GM21367 (cell line): ENCODE measurements at regions not wholly inside any gene's neighbourhood (a gene's known extent, or its start where the extent isn't known, plus 50 kb on each side); places are given as distances from the start of the nearest gene placed in this dataset.

Experiments used
- ATAC-seq: cut with Tn5 transposase; IDR thresholded peaks from one replicate; pipeline ENCODE4 v1.9.1; 2021; ENCODE audit not compliant: unreplicated experiment

DNA sequence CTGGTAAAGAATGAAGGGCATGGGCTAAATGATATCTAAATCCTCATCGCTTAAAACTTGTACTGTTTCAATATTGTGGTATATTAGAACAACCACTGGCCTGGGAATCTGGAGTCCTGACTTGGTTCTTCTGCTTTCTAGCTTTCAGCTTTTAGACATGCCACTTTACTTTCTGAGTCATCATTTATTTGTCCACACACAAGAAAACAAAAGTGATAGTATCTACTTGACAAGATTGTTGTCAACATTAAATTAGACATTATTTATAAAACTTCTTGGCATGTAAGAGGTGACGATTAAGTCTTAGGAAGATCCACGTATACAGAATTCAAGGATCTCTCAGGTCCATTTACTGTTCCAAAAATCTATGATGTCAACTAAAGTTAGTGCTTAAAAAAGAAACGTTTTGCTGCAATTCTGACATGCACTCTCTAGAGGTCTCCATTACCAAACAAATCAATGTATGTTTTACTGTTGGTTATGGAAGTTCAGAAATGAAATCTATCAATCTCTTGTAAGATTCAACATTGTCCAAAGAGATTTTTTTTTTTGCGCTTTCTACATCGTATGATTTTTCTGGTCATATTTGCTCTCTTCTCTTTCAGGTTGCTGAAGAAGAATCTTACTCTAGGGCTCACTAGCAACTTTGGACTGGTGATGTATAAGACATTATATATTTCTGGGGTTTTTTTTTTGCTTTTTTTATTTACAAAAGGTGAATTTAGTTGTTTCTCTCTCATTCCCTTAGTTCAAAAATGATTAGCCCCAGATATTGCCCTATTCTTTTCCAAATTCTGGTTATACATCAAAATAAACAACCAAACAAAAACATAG is 53.6 kb upstream of the DYNC1I1 start:
- ATAC-seq = no peak

GRCh38 chr7:95716357-95717122 is 55.8 kb upstream of the DYNC1I1 start:
- ATAC-seq = no peak

DNA sequence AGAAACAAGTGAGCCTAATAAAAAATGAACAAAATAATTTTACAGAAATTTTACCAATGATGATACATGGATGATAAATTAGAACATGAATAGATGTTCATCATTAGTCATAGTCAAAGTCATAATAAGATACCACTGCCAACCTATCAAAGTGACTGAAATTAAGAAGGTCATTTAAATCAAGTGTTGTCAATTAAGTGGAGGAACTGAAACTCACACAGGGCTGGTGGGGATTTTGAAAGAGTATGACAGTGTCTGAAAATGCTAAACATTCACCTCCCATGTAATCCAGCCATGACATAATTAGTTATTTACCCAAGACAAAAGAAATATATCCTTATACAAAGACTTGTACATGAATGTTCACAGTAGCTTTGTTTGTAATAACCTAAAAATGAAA is 57.1 kb upstream of the DYNC1I1 start:
- ATAC-seq = peak; percentile 89

GRCh38 chr7:95710711-95711110 is 61.6 kb upstream of the DYNC1I1 start:
- ATAC-seq = no peak

DNA sequence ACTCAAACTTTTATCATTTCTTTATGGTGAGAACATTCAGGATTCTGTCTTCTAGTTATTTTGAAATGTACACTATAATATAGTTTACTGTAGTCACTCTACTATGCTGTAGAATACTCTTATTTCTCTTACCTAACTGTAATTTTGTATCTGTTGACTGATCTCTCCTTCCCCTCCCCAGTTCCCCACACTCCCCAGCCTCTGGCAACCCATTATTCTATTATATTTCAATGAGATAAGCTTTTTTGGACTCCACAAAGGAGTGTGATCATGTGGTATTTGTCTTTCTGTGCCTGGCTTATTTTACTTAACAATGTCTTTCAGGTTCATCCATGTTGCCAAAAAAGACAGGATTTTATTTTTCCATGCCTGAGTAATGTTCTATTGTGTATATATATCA is 71.4 kb upstream of the DYNC1I1 start:
- no peak for ATAC-seq

DNA sequence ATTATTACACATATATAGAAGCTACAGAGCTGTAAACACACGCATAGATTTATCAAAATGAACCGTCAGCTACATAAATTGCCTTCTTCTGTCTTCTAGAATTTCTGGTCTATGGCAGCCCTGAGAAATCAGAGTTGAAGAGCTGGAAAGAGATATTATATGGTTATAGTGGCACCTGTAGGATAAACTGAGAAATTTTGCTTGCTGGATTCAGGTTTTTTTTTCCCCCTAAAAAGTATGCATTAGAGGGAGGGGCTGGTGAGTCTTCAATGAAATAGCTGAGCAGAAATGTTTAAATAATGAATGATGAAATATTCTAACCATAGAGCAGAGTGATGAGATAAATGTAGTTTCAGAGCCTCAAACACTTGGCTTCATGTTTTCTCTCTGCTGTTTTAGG is 78.0 kb upstream of the DYNC1I1 start:
- ATAC-seq = no peak

DNA sequence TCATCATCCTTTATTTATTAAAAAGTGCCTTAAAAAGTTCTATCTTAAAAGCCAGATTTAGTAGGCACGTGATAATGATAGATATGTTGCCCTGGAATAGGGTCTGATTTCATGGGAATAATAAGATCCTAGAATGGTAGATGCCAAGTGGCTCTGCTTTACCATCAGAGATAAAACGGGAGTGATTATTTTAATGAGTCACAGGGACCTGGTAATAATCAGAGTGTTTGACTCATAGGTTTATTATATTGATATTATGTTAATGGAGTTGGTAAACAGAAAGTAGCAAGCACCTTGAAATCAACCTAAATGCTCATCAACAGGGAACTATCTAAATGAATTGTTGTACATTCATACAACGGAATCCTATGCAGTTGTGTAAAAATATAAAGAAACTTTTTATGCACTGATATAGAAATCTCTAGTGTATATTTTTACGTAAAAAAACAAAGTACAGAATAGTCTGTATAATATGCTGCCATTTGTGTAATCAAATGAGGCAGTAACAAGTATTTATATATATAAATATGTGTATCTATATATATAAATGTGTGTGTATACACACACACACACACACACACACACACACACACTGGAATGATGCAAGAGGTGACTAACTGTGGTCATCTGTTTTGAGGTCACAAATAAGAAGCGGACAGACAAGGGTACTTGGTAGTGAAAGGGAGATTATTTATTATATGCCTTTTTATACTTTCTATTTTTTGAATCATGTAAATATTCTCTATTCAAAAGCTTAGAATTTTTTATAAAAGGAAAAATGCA is 78.6 kb upstream of the DYNC1I1 start:
- no peak for ATAC-seq

- no peak for ATAC-seq
These were observed 80.9 kb upstream of the DYNC1I1 start for GRCh38 chr7:95691464-95691863.

- peak; percentile 78 for ATAC-seq
These were observed 81.9 kb upstream of the DYNC1I1 start for GRCh38 chr7:95690367-95690947.

DNA sequence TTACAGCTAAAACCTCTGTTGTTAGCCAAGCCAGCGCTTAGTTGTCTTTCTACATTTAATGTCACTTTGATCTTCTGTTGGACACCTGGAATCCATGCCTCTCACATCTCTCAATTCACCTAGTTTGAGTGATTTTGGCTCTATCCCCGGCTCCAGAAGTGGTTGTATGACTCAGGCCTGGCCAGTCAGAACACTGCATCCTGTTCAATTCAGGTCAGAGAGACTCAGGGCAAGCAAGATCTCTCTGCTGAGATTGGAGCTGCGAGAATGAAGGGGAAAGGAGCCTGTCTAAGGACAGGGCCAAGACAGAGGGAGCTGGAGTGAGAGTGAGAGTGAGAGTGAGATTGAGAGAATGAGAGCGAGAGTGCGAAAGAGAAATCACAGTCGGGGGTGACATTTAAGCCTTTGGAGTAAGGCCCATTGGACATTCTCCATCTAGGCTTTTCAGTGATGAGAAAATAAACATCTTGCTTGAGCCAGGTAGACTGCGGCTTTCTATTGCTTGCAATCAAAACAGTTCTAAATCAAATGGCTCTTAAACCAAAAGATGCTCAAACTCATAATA is 83.3 kb upstream of the DYNC1I1 start:
- ATAC-seq = no peak

- no peak for ATAC-seq
These were observed 84.5 kb upstream of the DYNC1I1 start for GRCh38 chr7:95687759-95688343.

- ATAC-seq = no peak
These were observed 86.2 kb upstream of the DYNC1I1 start for GRCh38 chr7:95686109-95686508.

- ATAC-seq = no peak
These were observed 87.8 kb upstream of the DYNC1I1 start for GRCh38 chr7:95684505-95684904.

- no peak for ATAC-seq
These were observed 87.7 kb upstream of the PDK4 start for GRCh38 chr7:95684037-95684436.

- ATAC-seq = no peak
These were observed 86.6 kb upstream of the PDK4 start for GRCh38 chr7:95682913-95683312.

DNA sequence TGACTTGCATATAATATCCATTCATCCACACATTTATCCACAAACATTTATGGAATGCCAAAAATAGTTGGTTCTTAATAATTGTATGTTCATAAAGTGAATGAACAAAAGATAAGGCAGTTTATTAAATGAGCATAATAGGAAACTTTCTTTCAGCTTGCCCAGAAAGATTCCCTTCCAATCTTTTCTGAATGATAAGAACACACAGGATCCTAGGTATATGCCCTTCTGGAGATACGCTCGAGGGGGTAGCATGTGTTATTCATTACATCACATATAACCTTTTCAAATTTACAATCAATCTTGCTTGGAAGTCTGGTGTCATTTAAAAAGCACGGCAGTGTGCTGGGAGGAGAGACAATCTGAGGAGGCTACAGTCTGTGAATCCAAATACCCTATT is 80.4 kb upstream of the PDK4 start:
- ATAC-seq = no peak

DNA sequence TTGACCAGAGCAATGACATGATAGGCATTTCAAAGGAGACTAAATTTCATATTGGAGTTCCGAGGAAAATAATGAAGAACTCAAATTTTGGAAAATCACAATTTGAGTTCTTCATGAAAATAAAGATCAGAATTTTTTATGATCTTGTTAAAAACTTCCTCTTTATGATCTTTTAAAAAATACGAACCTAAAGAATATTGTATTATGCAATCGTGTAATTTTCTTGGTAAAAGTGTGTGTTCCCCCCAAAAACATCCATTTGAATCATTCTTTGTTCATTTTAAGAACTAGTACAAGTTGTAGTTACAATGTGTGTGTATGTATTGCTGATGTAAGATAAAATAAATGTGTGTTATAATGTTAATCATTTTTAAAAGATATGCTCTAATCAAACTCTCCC is 79.3 kb upstream of the PDK4 start:
- no peak for ATAC-seq

- ATAC-seq = no peak
These were observed 78.7 kb upstream of the PDK4 start for GRCh38 chr7:95675016-95675415.

DNA sequence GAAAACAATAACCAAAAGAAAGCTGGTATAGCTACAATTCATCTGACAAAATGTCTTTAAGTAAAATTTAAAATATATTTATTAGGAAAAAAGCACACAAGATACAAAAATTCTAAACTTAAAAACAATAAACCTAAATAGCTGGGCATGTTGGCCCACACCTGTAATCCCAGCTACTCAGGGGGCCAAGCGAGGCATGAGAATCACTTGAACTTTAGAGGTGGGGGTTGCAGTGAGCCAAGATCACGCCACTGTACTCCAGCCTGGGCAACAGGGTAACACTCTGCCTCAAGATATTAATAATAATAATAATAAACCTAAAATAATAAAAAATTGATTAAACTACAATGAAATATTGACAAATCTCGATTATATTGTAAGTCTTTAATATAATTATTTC is 77.8 kb upstream of the PDK4 start:
- ATAC-seq = no peak

DNA sequence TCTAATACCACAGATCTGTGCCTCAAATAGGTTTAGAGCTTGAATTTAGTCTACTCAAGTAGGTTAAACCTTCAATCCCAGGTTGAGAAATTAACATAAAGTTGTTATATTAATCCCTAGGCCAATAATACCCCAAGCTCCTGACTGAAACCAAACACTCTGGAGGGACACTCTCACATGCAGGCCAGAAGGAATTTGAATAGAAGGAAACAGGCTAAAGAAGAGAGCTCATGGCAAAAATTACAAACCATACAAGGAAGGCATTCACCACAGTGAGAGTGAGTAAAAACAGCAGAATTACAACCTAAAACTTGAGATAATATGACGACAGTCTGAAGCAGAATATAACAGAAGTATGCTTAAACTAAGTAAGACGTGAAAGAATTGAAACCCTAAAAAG is 76.1 kb upstream of the PDK4 start:
- ATAC-seq = no peak

DNA sequence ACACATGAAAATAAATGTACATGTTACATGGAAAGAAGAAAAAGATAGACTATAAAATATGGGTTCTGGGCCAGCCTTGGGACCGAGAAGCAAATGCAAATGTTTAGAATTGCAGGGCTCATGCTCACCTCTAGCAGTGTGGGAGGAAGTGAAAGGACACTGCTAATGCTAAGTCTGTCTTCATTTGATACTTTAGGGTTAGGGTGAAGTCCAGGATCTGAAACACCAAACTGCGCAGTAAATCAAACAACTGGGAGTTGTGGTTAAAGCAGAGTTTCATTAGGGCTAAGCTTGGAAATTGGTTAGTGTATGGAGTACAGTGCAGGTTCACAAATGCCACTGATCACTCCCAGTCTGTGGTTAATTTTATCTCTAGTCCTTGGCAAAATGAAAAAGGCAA is 73.2 kb upstream of the PDK4 start:
- ATAC-seq = peak; percentile 74
